ENCODE measurements at regions not wholly inside any gene's neighbourhood (a gene's known extent, or its start where the extent isn't known, plus 50 kb on each side); places are given as distances from the start of the nearest gene placed in this dataset.

DNA sequence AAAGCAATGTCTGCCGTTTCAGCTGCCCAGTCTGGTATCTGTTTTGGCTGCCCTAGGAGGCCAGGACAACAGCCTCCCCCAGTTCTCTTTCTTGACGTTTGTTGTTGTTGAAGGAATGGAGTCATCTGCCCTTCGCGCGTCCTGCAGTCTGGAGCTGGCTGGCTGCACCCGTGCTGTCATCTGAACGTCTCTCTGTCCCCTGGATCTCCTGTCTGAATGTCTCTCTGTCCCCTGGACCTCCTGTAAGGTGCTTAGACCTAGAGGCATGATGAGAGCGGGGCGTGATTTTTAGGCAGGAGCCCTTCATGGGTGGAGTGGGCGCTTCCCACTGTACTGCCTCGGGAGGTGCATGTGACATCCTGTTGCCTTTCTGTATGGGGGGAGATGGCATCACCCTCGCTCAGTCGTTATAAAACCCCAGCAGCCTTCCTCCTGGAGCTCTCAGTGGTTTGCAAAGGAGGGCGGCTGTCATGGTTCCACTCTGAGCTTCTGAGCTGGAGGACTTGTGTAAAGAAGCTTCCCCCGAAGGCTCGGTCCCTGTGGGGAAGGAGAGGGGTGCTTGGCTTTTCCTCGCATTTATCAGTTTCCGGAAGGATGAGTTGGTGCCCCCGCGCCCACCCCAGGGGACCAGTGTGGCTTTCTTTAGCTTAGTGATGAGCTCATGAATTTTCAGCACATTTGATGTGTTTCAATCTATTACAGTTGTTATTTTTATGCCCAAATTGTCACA lies 49.8 kb upstream of the OLFM1 start:
- peak overlapping the region in 1 of 3 experiments; percentile 76; a peak in 1 of 7 replicates for H3K27ac Mint-ChIP-seq
- DNase-seq: peak; percentile 14
- Histone ChIP-seq H3K23ac (ENCODE audit: insufficient read length, low read depth, low read length) (no peak overlapping the region), H3K79me2 (ENCODE audit: insufficient read depth, low read length) (no peaks in the 10 kb centered on the region), H3K9ac (ENCODE audit: extremely low read depth, insufficient read length, low read length) (no peak overlapping the region), H2BK12ac (ENCODE audit: insufficient read length, low read depth, low read length) (no peak overlapping the region), H3K18ac (ENCODE audit: insufficient read length, low read depth, low read length) (no peak overlapping the region), H3K23me2 (ENCODE audit: insufficient read length, low read depth, low read length, poor library complexity, severe bottlenecking) (no peaks in the 10 kb centered on the region), H2AFZ (ENCODE audit: low read length) (no peak overlapping the region), H2BK5ac (ENCODE audit: insufficient read length, low read length) (no peak overlapping the region), H2AK5ac (ENCODE audit: insufficient read length, low read length) (no peak overlapping the region), H2BK20ac (ENCODE audit: low read depth, low read length, poor library complexity, severe bottlenecking) (no peak overlapping the region), H4K8ac (replicated peaks; ENCODE audit: insufficient read length, low read depth, low read length) (no peak overlapping the region), H3K56ac (ENCODE audit: insufficient read length, low read depth, low read length) (no peak overlapping the region), H4K20me1 (ENCODE audit: control insufficient read depth, insufficient read depth, insufficient read length) (peaks cover 2% of the 10 kb centered on the region), H3K27ac (ENCODE audit: insufficient read length, low read depth, low read length) (no peak overlapping the region), H3K4ac (ENCODE audit: low read depth, low read length) (no peak overlapping the region), H3K9me3 (ENCODE audit: control insufficient read depth, low read depth, low read length) (no peaks in the 10 kb centered on the region), H4K91ac (ENCODE audit: insufficient read length, low read depth, low read length) (no peak overlapping the region), H4K5ac (ENCODE audit: insufficient read length, low read depth, low read length) (no peak overlapping the region), H3K14ac (ENCODE audit: insufficient read depth, low read length) (no peak overlapping the region), H3K27me3 (ENCODE audit: insufficient read depth, low read length) (no peaks in the 10 kb centered on the region), H3K79me1 (ENCODE audit: insufficient read depth, low read depth, low read length, poor library complexity, severe bottlenecking) (no peaks in the 10 kb centered on the region), H2BK120ac (ENCODE audit: low read depth, low read length, poor library complexity, severe bottlenecking) (no peak overlapping the region), H3K4me1 (ENCODE audit: insufficient read depth, low read length) (no peaks in the 10 kb centered on the region), H3T11ph (ENCODE audit: low read length) (no peak overlapping the region), H2BK15ac (ENCODE audit: low read depth, low read length) (no peak overlapping the region), H3K4me2 (ENCODE audit: insufficient read depth, insufficient read length, low read length) (no peak overlapping the region)
- peaks cover 7% of the 10 kb centered on the region in 2 experiments; a peak in 3 of 4 replicates for H3K4me1 Mint-ChIP-seq
- no peaks in the 10 kb centered on the region for H3K9me3 Mint-ChIP-seq
- peaks cover 3% of the 10 kb centered on the region; the same call in 1 of the 2 replicates for H3K27me3 Mint-ChIP-seq (ENCODE audit: low read depth)
- no peak overlapping the region for H3K4me3 Mint-ChIP-seq
- TF ChIP-seq, protein P1, sequence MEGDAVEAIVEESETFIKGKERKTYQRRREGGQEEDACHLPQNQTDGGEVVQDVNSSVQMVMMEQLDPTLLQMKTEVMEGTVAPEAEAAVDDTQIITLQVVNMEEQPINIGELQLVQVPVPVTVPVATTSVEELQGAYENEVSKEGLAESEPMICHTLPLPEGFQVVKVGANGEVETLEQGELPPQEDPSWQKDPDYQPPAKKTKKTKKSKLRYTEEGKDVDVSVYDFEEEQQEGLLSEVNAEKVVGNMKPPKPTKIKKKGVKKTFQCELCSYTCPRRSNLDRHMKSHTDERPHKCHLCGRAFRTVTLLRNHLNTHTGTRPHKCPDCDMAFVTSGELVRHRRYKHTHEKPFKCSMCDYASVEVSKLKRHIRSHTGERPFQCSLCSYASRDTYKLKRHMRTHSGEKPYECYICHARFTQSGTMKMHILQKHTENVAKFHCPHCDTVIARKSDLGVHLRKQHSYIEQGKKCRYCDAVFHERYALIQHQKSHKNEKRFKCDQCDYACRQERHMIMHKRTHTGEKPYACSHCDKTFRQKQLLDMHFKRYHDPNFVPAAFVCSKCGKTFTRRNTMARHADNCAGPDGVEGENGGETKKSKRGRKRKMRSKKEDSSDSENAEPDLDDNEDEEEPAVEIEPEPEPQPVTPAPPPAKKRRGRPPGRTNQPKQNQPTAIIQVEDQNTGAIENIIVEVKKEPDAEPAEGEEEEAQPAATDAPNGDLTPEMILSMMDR (conservative IDR thresholded peaks at IDR 0.05): no peak
- no CpG with 5 or more reads among the region's 20 CpGs for WGBS (ENCODE audit: extremely low coverage, insufficient read length, low lambda C conversion rate)
- no peaks in the 10 kb centered on the region for H3K36me3 Mint-ChIP-seq (ENCODE audit: insufficient read depth in 1 of 3, low read depth in 3 of 3)

All from H9 (cell line).